ENCODE measurements at regions not wholly inside any gene's neighbourhood (a gene's known extent, or its start where the extent isn't known, plus 50 kb on each side); places are given as distances from the start of the nearest gene placed in this dataset.
A peak's percentile ranks its signal among the peaks of the same experiment; 100 is the strongest.
"Not testable (repeated sequence)": the region's sequence is repeated elsewhere in the genome, so short reads cannot be mapped to it uniquely, and the experiment has no call there.

DNA sequence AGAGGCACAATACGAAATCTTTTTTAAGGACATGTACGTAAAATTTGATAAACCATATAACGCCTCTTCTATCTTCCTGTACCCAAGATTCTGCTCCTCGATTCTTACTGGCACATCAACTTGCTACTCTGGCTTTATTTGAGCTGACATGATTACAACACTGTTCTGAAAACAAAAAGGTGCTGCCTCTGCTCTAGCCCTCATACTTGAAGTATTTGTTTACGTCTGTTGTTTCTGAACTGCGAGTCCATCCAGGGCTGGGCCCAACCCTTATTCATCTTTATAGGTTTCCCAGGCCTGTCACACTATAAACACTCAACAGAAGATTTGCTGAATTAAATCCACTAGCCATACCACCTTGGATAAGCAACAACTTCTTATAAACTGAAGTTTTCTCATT is 96.2 kb upstream of the SVIL start:
- Histone ChIP-seq H3K4me3 (ENCODE audit: low read length) (no peak overlapping the region), H3K27me3 (ENCODE audit: insufficient read depth, low read length, poor library complexity, severe bottlenecking) (no peaks in the 10 kb centered on the region), H3K9me3 (ENCODE audit: low read length) (no peaks in the 10 kb centered on the region), H3K27ac (ENCODE audit: low read depth, low read length) (no peak overlapping the region), H3K4me1 (ENCODE audit: insufficient read depth, low read length) (peaks cover 23% of the 10 kb centered on the region), H3K36me3 (ENCODE audit: insufficient read depth, low read length) (no peaks in the 10 kb centered on the region)
- no peak overlapping the region for H3K27ac Mint-ChIP-seq
- CTCF ChIA-PET = no interaction called here
- POLR2A ChIA-PET = no interaction called here
- no peak overlapping the region for H3K4me3 Mint-ChIP-seq
- H3K4me1 Mint-ChIP-seq = peaks cover 27 to 45% (median 42%) of the 10 kb centered on the region in 3 donors
- H3K36me3 Mint-ChIP-seq = peaks cover 0 to 7% (median 5%) of the 10 kb centered on the region in 3 donors
- peaks cover 0 to 1% of the 10 kb centered on the region in 2 donors for H3K27me3 Mint-ChIP-seq
- H3K9me3 Mint-ChIP-seq = no peaks in the 10 kb centered on the region
- DNase-seq = no peak

- H3K27ac ChIP-seq (ENCODE audit: low read depth, low read length) = no peak overlapping the region
- H3K36me3 ChIP-seq (ENCODE audit: insufficient read depth, low read length) = no peaks in the 10 kb centered on the region
- Mint-ChIP-seq H3K9me3 (no peaks in the 10 kb centered on the region), H3K4me1 (peaks cover 29 to 46% (median 43%) of the 10 kb centered on the region in 3 donors), H3K4me3 (peak overlapping the region in 1 of 7 donors; percentile 41), H3K27me3 (peaks cover 0 to 1% of the 10 kb centered on the region in 2 donors), H3K27ac (peak overlapping the region in 2 of 8 donors; percentile 1 to 23), H3K36me3 (peaks cover 0 to 7% (median 5%) of the 10 kb centered on the region in 3 donors)
- DNase-seq = no peak
- POLR2A ChIA-PET = no interaction called here
- CTCF ChIA-PET = interaction anchor here (1.3 kb wide), 1 partner anchor 10 kb away, joined by 5 read pairs; no protein-coding TSS in a partner anchor
- no peak overlapping the region for H3K4me3 ChIP-seq (ENCODE audit: low read length)
- H3K4me1 ChIP-seq (ENCODE audit: insufficient read depth, low read length) = peaks cover 25% of the 10 kb centered on the region
- H3K9me3 ChIP-seq (ENCODE audit: low read length) = no peaks in the 10 kb centered on the region
- no peaks in the 10 kb centered on the region for H3K27me3 ChIP-seq (ENCODE audit: insufficient read depth, low read length, poor library complexity, severe bottlenecking)
Observed at GRCh38 chr10:29730458-29730857, 95.7 kb upstream of the SVIL start.

DNA sequence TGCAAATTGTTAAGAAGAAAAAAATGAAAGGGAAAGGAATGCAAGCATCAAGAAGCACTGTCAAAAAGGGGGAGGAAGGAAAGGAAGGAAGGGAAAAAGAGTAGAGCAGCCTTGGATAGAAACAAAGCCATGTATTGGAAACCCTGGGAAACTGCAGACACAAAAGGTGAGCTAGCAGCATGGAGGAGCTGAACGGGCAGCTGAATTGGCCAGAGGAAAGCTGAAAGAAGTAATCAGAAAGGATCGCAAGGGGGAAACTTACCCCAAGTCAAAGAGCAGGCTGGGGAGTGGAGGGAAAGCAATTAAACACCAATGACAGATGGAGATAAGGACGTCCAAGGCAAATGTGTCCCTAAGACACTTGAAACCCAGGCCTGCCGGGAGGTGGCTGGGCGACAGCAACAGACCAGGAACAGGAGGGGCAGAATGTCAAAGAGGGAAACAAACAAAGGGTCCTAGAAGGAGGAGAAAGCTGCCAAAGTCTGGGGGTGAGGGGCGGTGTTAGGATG is 93.8 kb upstream of the SVIL start:
- POLR2A ChIA-PET = no interaction called here
- Histone ChIP-seq H3K4me1 (ENCODE audit: insufficient read depth, low read length) (peaks cover 17% of the 10 kb centered on the region), H3K9me3 (ENCODE audit: low read length) (no peaks in the 10 kb centered on the region), H3K4me3 (ENCODE audit: low read length) (no peak overlapping the region), H3K27ac (ENCODE audit: low read depth, low read length) (no peak overlapping the region), H3K27me3 (ENCODE audit: insufficient read depth, low read length, poor library complexity, severe bottlenecking) (no peaks in the 10 kb centered on the region), H3K36me3 (ENCODE audit: insufficient read depth, low read length) (no peaks in the 10 kb centered on the region)
- Mint-ChIP-seq H3K36me3 (peaks cover 0 to 9% (median 5%) of the 10 kb centered on the region in 3 donors), H3K4me1 (peaks cover 28 to 48% (median 38%) of the 10 kb centered on the region in 3 donors), H3K4me3 (peak overlapping the region in 1 of 7 donors; percentile 5), H3K9me3 (no peaks in the 10 kb centered on the region), H3K27me3 (peaks cover 0 to 1% of the 10 kb centered on the region in 2 donors), H3K27ac (peak overlapping the region in 2 of 8 donors; percentile 23 to 27)
- no peak for DNase-seq
- CTCF ChIA-PET = interaction anchor here (1.1 to 1.4 kb wide), 2 partner anchors 10 to 30 kb away, joined by 3 read pairs; no protein-coding TSS in a partner anchor

- CTCF ChIA-PET = interaction anchor here (1.3 kb wide), 1 partner anchor 10 kb away, joined by 4 read pairs; no protein-coding TSS in a partner anchor
- POLR2A ChIA-PET; H3K9me3 Mint-ChIP-seq; H3K27me3 Mint-ChIP-seq; H3K4me3 Mint-ChIP-seq; H3K36me3 Mint-ChIP-seq; H3K4me1 ChIP-seq (ENCODE audit: insufficient read depth, low read length); H3K4me3 ChIP-seq (ENCODE audit: low read length); DNase-seq; H3K27ac ChIP-seq (ENCODE audit: low read depth, low read length); H3K27me3 ChIP-seq (ENCODE audit: insufficient read depth, low read length, poor library complexity, severe bottlenecking); H3K9me3 ChIP-seq (ENCODE audit: low read length); H3K36me3 ChIP-seq (ENCODE audit: insufficient read depth, low read length): not testable (repeated sequence)
- Mint-ChIP-seq H3K4me1 (peaks cover 17 to 42% (median 26%) of the 10 kb centered on the region in 3 donors), H3K27ac (peak overlapping the region in 2 of 8 donors; percentile 19 to 61)
Observed at GRCh38 chr10:29725927-29726326, 91.2 kb upstream of the SVIL start.

DNA sequence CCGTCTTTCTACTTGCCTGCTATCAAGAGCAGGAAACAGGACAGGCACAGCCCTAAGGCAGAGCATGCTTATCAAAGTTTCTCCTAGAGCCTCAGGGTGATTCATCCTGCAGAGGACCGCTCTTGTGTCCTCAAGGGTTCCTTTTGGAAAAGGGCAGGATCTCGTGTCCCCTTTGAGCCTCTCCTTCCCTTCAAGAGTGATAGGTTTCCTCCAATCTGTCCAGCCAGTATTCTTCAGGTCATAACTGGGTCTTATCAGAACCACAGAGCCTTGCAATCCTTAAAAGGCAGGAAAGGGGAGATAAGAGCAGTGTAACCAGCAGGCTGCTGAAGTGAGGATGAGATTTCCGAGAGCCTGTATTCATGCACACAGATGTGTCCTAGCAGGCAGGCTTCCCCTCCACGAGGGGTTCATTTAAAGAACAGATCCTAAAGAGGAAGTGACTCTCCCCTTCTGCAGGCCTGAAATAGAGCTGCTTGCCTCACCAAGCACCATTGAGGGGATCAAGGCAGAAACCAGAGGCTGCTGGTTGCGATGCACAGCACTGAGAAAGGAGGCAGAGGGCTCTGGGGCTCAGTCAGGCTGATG is 90.5 kb upstream of the SVIL start:
- Histone ChIP-seq H3K36me3 (ENCODE audit: insufficient read depth, low read length) (no peaks in the 10 kb centered on the region), H3K4me1 (ENCODE audit: insufficient read depth, low read length) (peaks cover 7% of the 10 kb centered on the region), H3K4me3 (ENCODE audit: low read length) (no peak overlapping the region), H3K9me3 (ENCODE audit: low read length) (no peaks in the 10 kb centered on the region), H3K27me3 (ENCODE audit: insufficient read depth, low read length, poor library complexity, severe bottlenecking) (no peaks in the 10 kb centered on the region), H3K27ac (ENCODE audit: low read depth, low read length) (no peak overlapping the region)
- peak overlapping the region in 1 of 7 donors; percentile 63 for H3K4me3 Mint-ChIP-seq
- ChIA-PET POLR2A (no interaction called here), CTCF (interaction anchor here (1.3 kb wide), 1 partner anchor 11 kb away, joined by 4 read pairs; no protein-coding TSS in a partner anchor)
- H3K4me1 Mint-ChIP-seq = peaks cover 17 to 38% (median 24%) of the 10 kb centered on the region in 3 donors
- H3K27me3 Mint-ChIP-seq = no peaks in the 10 kb centered on the region
- H3K36me3 Mint-ChIP-seq = peaks cover 0 to 14% (median 9%) of the 10 kb centered on the region in 3 donors
- H3K9me3 Mint-ChIP-seq = peaks cover 2 to 6% (median 5%) of the 10 kb centered on the region in 5 donors
- peak overlapping the region in 1 of 8 donors; percentile 36 for H3K27ac Mint-ChIP-seq
- no peak for DNase-seq

GRCh38 chr10:29723726-29724125 is 89.0 kb upstream of the SVIL start:
- no peak overlapping the region for H3K4me3 ChIP-seq (ENCODE audit: low read length)
- CTCF ChIA-PET = no interaction called here
- no peak overlapping the region for H3K4me3 Mint-ChIP-seq
- peaks cover 17 to 29% (median 20%) of the 10 kb centered on the region in 3 donors for H3K4me1 Mint-ChIP-seq
- POLR2A ChIA-PET = no interaction called here
- peaks cover 3 to 19% (median 10%) of the 10 kb centered on the region in 3 donors for H3K36me3 Mint-ChIP-seq
- no peak overlapping the region for H3K27ac ChIP-seq (ENCODE audit: low read depth, low read length)
- peak overlapping the region in 1 of 8 donors; percentile 54 for H3K27ac Mint-ChIP-seq
- peaks cover 7% of the 10 kb centered on the region for H3K4me1 ChIP-seq (ENCODE audit: insufficient read depth, low read length)
- H3K27me3 ChIP-seq (ENCODE audit: insufficient read depth, low read length, poor library complexity, severe bottlenecking) = no peaks in the 10 kb centered on the region
- H3K9me3 Mint-ChIP-seq = peaks cover 12 to 19% (median 15%) of the 10 kb centered on the region in 5 donors
- no peaks in the 10 kb centered on the region for H3K9me3 ChIP-seq (ENCODE audit: low read length)
- no peaks in the 10 kb centered on the region for H3K27me3 Mint-ChIP-seq
- H3K36me3 ChIP-seq (ENCODE audit: insufficient read depth, low read length) = no peaks in the 10 kb centered on the region
- DNase-seq = no peak

DNA sequence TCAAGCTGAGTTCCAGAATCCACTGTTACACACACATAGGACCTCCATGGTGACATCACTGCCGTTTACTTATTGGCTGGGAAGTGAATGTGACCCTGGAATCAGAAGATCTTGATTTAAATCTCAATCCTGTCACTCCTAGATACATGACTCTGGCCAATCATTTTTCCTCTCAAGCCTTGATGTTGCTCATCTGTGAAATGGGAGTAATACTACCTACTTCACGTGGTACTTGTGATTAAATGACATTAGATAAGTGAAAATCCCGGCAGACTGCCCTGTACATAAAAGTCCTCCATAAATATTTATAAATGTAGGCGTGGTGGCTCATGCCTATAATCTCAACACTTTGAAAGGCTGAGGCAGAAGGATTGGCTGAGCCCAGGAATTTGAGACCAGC is 88.0 kb upstream of the SVIL start:
- CTCF ChIA-PET = no interaction called here
- peaks cover 3 to 22% (median 6%) of the 10 kb centered on the region in 3 donors for H3K36me3 Mint-ChIP-seq

DNA sequence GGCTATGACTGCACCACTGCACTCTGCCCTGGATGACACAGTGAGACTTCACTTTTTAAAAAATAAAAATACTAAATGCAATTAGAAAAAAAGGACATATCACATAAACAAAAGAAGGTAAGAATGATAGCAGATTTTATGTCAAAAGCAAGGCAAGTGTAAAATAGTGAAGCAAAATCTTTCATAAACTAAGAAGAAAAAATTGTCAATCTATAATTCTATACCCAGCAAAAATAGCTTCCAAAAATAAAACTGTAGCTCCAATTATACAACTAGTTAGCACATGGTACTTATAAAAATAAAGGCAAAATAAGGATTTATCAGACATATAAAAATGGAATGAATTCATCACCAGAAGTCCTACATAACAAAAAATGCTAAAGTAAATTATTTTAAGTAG is 85.4 kb upstream of the SVIL start:
- no peak overlapping the region for H3K4me3 Mint-ChIP-seq
- H3K27ac ChIP-seq (ENCODE audit: low read depth, low read length) = no peak overlapping the region
- H3K36me3 Mint-ChIP-seq = peaks cover 3 to 34% (median 7%) of the 10 kb centered on the region in 3 donors
- H3K27me3 ChIP-seq (ENCODE audit: insufficient read depth, low read length, poor library complexity, severe bottlenecking) = no peaks in the 10 kb centered on the region
- peaks cover 15 to 24% (median 18%) of the 10 kb centered on the region in 5 donors for H3K9me3 Mint-ChIP-seq
- ChIA-PET POLR2A (no interaction called here), CTCF (interaction anchor here (0.7 to 2.1 kb wide), 3 partner anchors 10 to 39 kb away, joined by 3 to 5 read pairs (median 5); no protein-coding TSS in a partner anchor)
- H3K4me3 ChIP-seq (ENCODE audit: low read length) = no peak overlapping the region
- H3K36me3 ChIP-seq (ENCODE audit: insufficient read depth, low read length) = no peaks in the 10 kb centered on the region
- H3K9me3 ChIP-seq (ENCODE audit: low read length) = no peaks in the 10 kb centered on the region
- no peak overlapping the region for H3K27ac Mint-ChIP-seq
- no peak for DNase-seq
- H3K4me1 ChIP-seq (ENCODE audit: insufficient read depth, low read length) = peaks cover 2% of the 10 kb centered on the region
- peaks cover 6 to 28% (median 12%) of the 10 kb centered on the region in 3 donors for H3K4me1 Mint-ChIP-seq
- H3K27me3 Mint-ChIP-seq = peaks cover 0 to 5% of the 10 kb centered on the region in 2 donors

More for the DNA sequence above, 88.0 kb upstream of the SVIL start:
- H3K9me3 ChIP-seq (ENCODE audit: low read length) = no peaks in the 10 kb centered on the region
- H3K27ac ChIP-seq (ENCODE audit: low read depth, low read length) = no peak overlapping the region
- POLR2A ChIA-PET = no interaction called here
- peaks cover 7% of the 10 kb centered on the region for H3K4me1 ChIP-seq (ENCODE audit: insufficient read depth, low read length)
- Mint-ChIP-seq H3K27ac (no peak overlapping the region), H3K4me1 (peaks cover 13 to 21% (median 13%) of the 10 kb centered on the region in 3 donors), H3K4me3 (no peak overlapping the region), H3K9me3 (peaks cover 15 to 24% (median 17%) of the 10 kb centered on the region in 5 donors), H3K27me3 (no peaks in the 10 kb centered on the region)
- no peaks in the 10 kb centered on the region for H3K36me3 ChIP-seq (ENCODE audit: insufficient read depth, low read length)
- H3K4me3 ChIP-seq (ENCODE audit: low read length) = no peak overlapping the region
- no peaks in the 10 kb centered on the region for H3K27me3 ChIP-seq (ENCODE audit: insufficient read depth, low read length, poor library complexity, severe bottlenecking)
- DNase-seq = no peak

All from CD8-positive, alpha-beta memory T cell (primary cell).